ENCODE measurements at regions not wholly inside any gene's neighbourhood (a gene's known extent, or its start where the extent isn't known, plus 50 kb on each side); places are given as distances from the start of the nearest gene placed in this dataset.

DNA sequence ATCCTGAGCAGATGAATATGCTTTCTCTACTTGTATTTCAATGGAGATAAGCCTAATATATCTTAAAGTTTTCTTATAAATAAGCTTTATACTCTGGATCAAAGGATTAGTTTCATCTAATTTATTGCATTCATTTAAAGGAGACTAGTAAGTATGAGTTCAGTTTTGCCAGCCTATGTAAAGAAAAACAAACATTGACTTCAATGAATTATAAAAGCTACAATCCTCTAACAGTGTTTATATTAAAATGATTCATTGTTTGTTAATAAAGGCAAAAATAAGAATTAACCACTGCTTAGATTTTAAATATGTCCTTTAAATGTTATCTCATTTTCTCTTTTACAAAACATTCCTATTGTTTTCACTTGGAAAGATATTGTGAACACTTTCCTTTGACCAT, 566.0 kb downstream of the EPHA4 start:
- no peak for DNase-seq

DNA sequence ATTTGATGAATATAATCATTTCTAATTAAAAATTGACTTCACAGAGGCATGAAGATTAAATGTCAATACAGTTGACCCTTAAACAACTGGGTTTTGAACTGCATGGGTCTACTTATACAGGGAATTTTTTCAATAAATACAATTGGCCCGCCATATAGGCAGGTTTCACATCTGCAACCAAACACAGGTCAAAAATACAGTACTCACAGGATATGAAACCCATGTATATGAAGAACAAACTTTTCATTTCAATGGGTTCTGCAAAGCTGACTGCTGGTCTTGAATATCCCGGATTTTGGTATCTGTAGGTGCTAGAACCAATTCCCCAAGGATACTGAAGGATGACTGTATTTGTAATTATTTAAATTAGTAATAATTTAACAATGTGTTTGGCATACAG, 555.6 kb downstream of the EPHA4 start:
- no peak for DNase-seq

- no peak for DNase-seq
Measured at GRCh38 chr2:221018262-221018661, 553.8 kb downstream of the EPHA4 start.

DNA sequence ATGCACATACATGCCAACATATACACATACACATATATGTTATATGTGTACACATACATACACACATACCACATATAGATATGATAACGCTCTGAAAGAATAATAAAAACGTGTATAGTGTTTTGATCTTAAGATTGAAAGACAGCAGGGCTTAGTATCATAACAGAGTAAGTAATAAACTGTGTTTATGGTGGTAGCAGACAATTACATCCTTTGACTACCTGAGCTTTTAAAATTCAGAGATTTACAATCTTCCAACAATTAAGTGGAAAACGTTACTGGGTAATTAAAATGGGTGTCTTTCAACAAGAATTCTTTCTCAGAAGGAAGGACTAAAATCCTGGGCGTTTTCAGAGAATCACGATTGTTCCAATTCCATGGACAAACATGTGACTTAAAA, 552.4 kb downstream of the EPHA4 start:
- DNase-seq = no peak

DNA sequence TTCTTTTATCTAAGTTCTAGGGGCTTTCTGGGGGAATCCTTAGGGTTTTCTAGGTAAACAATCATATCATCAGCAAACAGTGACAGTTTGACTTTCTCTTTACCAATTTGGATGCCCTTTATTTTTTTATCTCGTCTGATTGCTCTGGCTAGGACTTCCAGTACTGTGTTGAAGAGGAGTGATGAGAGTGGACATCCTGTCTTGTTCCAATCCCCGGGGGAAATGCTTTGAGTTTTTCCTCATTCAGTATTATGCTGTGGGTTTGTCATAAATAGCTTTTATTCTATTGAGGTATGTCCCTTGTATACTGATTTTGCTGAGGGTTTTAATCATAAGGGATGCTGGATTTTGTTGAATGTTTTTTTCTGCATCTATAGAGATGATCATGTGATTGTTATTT, 549.5 kb downstream of the EPHA4 start:
- DNase-seq = no peak

DNA sequence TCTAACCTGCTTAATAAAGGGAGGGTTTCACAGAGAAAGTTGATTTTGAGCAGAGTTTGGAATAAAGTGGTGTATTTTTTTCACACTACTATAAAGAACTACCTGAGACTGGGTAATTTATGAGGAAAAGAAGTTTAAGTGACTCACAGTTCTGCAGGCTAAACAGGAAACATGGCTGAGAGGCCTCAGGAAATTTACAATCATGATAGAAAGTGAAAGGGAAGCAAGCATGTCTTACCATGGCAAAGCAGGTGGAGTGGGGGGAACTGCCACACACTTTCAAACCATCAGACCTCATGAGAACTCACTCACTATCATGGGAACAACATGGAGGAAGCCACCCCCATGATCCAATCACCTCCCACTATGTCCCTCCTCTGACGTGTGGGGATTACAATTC, 546.7 kb downstream of the EPHA4 start:
- DNase-seq = no peak

- no peak for DNase-seq
Measured at GRCh38 chr2:221034026-221034701, 537.9 kb downstream of the EPHA4 start.

- peak; percentile 4 to 35 (median 5) for DNase-seq
Measured at GRCh38 chr2:221034973-221035372, 537.1 kb downstream of the EPHA4 start.

DNA sequence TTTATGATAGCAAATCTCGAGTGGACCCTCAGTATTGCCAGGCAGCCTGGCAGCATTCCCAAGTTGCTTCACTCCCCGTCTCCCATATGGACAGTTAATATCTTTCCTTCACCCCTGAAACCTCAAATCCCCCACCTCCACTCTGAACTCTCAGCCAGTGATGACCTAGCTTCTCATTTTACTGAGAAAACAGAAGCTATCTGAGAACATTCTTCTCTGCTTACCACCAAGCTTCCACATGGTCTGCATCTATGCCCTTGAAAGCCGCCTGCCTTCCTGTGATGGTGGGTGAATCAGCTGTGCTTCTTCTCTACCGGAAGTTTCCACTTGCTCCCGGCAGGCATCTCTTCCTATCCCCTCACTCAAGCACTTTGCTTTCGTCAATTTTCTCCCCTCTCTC, 529.2 kb downstream of the EPHA4 start:
- no peak for DNase-seq

DNA sequence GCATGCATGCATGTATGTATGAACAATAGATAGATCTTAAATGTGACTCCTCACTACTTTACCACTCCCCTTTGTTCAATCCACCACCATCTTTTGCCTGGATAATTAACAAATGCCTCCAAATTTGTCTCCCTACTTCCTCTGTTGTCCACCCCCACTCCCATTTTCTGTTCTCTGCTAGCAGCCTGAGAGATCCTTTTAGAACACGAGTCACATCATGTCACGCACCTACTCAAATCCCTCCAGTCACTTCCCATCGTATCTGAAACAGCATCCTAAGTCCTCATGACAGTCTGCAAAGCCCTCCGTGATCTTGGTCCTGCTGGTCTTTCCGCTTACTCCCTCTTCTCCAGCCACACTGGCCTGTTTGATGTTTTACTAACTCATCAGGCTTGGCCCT, 527.3 kb downstream of the EPHA4 start:
- no peak for DNase-seq

DNA sequence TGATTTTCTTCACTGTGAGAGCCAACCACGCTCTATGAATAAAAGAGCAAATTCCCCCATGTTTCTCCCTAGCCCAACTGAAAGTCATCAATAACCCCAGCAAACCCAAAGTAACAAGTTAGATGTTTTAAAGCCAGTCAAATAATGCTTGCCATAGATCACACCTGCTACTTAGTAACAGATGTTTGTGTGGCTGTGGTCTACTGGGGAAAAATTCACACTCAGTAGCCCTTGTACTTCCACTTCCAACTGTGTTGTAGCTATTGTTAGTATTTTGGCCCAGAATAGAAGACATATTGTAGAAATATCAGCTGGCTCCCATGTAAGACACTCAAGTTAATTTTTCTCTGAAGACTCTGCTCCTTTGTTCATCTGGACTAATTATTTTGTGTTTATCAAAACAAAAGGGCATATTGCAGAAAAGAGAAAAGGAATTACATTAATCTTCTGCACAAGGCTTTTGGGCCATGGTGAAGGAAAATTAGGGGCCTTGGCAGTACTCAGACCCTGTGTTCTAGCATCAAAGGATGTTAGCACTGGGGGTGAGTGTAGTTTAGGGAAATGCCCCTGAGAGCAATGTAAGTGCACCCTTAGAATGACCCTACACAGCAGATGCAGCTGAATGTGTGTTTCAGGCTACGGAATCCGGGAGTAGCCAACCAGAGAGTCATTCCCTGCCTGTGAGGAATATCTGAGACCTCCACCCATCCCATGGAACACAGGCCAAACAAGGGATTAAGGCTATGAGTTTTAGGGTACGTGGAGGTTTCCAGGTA, 521.9 kb downstream of the EPHA4 start:
- DNase-seq = no peak

DNA sequence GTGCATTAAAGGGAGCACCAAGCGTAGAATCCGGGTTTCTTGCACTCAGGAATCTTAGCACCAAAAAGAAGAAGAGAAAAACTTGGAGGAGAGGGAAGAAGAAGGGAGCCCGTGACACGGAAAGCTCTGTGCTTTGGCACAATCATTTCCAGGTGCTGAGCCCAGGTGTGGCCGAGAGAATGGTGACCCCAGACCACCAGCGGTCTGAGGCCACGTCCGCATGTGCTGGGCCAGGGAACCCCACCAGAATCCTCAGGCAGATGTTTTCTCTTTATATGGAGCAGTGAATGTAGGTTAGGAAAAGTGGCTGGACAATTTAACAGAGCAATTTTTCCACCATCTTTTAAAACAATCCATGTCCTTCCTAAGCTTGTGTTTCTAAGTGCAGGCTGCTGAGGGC, 520.9 kb downstream of the EPHA4 start:
- DNase-seq = no peak

GRCh38 chr2:221060376-221060775, 511.7 kb downstream of the EPHA4 start:
- no peak for DNase-seq

GRCh38 chr2:221063568-221063967, 508.5 kb downstream of the EPHA4 start:
- DNase-seq = no peak

GRCh38 chr2:221064058-221064854, 507.8 kb downstream of the EPHA4 start:
- DNase-seq = no peak

DNA sequence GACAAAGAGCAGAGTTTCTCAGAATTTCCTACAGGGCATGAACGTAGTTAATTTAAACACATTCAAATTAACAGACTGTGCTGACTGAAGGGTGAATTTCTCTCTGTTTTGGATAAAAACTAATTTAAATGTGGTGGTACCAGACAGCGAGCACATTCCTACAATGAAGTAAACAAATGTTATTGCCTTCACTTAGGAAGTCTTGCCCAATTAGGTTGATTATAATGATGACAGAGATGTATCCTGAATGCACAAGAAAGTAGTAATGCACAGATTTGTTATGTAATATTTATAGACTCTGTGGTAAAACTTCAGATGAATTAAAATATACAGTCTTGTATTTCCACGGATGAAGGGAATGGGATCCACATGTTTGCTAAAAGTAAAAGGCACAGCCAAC, 507.2 kb downstream of the EPHA4 start:
- no peak for DNase-seq

DNA sequence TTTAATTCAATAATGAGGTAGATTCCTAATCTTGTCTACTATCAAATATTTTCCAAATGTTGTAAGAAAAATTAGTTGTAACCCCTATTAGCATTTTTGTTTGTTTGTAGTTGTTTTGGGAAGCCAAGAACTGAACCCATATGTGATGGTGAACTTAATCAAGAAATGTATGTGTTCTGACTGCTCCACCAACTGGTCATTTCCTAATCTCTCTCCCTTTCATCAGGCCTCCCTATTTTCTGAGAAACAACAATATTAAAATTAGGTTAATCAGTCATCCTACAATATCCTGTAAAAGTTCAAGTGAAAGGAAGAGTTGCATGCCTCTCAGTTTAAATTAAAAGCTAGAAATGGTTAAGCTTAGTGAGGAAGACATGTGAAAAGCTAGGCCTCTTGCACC, 504.0 kb downstream of the EPHA4 start:
- DNase-seq = no peak

DNA sequence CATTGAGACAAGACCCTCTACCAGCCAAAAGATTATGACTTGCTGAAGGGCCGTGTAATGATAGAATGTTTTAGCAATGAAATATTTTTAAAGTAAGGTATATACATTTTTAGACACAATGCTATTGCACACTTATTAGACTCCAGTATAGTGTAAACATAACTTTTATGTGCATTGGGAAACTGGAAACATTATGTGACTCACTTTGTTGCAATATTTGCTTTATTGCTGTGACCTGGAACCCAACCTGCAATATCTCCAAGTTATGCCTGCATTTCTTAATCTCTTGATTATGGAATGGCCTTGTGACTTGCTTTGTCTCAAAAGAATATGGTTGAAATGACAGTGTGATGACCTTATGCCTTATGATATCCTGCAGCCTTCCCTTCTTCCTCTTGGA, 502.0 kb downstream of the EPHA4 start:
- no peak for DNase-seq

DNA sequence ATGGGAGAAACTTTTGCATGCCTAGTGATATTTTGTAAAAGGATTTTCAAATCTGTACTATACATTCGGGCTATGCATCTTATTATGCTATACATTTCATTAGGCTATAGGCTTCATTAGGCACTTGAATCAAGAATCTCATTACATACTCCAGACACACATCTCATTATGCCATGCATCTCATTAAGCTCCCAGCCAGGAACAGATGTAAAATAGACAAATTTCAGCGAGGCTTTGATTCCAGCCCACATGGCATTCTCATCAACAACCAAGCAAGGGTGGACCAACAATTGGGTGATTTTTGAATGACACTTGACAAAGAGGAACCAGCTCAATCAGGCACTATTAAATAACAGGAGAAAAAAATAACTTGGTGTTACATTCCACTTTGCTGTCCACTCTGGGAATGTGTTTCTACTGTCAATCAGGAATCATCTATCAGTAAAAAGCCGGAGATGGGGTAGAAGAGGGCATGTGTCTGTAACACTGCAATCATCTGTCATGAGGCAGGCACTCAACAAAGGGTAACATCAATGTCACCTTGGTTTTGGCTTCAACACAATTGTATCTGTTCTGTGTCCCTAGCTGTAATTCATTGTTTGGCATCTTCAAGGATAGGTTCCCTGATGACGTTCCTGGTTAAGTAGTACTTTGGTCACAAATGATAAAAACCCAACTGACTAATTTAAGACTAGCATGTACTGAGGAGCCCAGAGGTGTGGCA, 498.6 kb downstream of the EPHA4 start:
- no peak for DNase-seq

DNA sequence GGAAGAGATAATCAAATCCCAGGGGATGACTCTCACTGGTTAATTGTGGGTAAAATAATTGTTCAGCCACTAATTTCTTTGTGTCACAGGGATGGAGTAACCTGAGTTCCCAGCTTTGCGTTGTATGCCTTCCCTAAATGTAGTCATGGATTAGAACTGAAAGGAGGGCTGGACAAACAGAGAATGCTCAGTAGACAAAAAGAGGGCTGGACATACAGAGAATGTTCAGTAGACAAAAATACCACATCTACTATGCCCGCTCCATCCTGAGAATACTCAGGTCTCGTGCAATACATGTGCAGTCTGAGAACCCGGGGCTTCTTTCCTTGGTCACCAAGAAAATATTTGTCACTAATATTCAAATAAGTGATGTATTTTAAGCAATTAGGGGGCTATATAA, 497.9 kb downstream of the EPHA4 start:
- no peak for DNase-seq

DNA sequence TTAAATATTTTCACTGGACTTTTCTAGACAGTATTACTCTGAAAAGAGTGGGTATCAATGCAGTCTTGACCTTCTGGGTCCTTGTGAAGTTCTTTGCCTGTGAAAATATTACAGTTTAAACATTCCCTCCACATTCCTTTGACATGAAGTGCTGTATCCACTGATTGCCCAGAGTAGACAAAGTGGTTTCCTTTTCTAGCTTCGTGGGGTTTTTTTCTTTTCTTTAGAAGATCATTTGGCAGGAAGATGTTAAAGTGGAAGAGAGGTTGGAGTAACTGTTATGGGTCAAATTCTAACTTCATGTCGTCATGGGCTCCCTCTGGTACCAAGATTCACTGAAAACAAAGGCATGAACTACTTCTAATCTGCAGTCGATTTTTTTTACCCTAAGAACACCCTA, 496.9 kb downstream of the EPHA4 start:
- no peak for DNase-seq

GRCh38 chr2:221077251-221077650, 494.9 kb downstream of the EPHA4 start:
- DNase-seq = no peak

- no peak for DNase-seq
Measured at GRCh38 chr2:221077799-221078198, 494.3 kb downstream of the EPHA4 start.

Data from NCI-H1417 (cell line).